WTC11 (cell line): ENCODE measurements at regions not wholly inside any gene's neighbourhood (a gene's known extent, or its start where the extent isn't known, plus 50 kb on each side); places are given as distances from the start of the nearest gene placed in this dataset.

Experiments used
- ATAC-seq: fragments of 200-7000 bp; cut with Tn5 transposase; 2 replicates; pipeline ENCODE4 v1.10.0; 2021; ENCODE audit warnings: mild to moderate bottlenecking, moderate library complexity
- CTCF ChIA-PET: fragments of 300-600 bp; sonication (Branson Sonifier 250); formaldehyde crosslinking; loops from one replicate; lab custom pipeline; 2021; ENCODE audit warnings: antibody characterized with exemption; lab: Charles Lee
- POLR2A ChIA-PET: fragments of 350-600 bp; sonication (Branson Sonifier 250); formaldehyde crosslinking; loops from one replicate; lab custom pipeline; 2021; ENCODE audit warnings: antibody characterized with exemption; lab: Charles Lee
- DNase-seq: peaks from one replicate; pipeline ENCODE4 v3.0.0; 2021; ENCODE audit warnings: low spot score
- H3K27ac Mint-ChIP-seq: 2 replicates; pipeline ENCODE4 v1.8.0; 2021; ENCODE audit warnings: mixed read lengths
- H3K27me3 Mint-ChIP-seq: 2 replicates; pipeline ENCODE4 v1.8.0; 2021; ENCODE audit warnings: low read depth, mild to moderate bottlenecking, moderate library complexity, mixed read lengths
- H3K36me3 Mint-ChIP-seq: 2 replicates; pipeline ENCODE4 v1.8.0; 2021; ENCODE audit warnings: mixed read lengths
- H3K4me1 Mint-ChIP-seq: 2 replicates; pipeline ENCODE4 v1.8.0; 2022; ENCODE audit warnings: mixed read lengths
- H3K4me3 Mint-ChIP-seq: 2 replicates; pipeline ENCODE4 v1.8.0; 2021; ENCODE audit warnings: mild to moderate bottlenecking, moderate library complexity, mixed read lengths
- H3K9me3 Mint-ChIP-seq: 2 replicates; pipeline ENCODE4 v1.8.0; 2021; ENCODE audit warnings: mixed read lengths
- ATF6 ChIP-seq: sonication (generic); formaldehyde crosslinking; IDR thresholded peaks from 2 replicates; pipeline ENCODE4 v1.8.1; 2023; ENCODE audit warnings: mild to moderate bottlenecking, missing genetic modification reagents
- ELF4 ChIP-seq: sonication (generic); formaldehyde crosslinking; IDR thresholded peaks from 2 replicates; pipeline ENCODE4 v1.8.1; 2022; ENCODE audit warnings: low read depth, mild to moderate bottlenecking, moderate library complexity, missing genetic modification reagents
- EMX1 ChIP-seq: fragments of 250-450 bp; sonication (Bioruptor Pico); IDR thresholded peaks from 2 replicates; pipeline ENCODE4 v1.8.0; 2021; ENCODE audit warnings: mild to moderate bottlenecking
- ERG ChIP-seq: fragments of 250-450 bp; sonication (Bioruptor Pico); IDR thresholded peaks from 2 replicates; pipeline ENCODE4 v1.8.0; 2021; ENCODE audit warnings: mild to moderate bottlenecking
- GABPB1 ChIP-seq: sonication (generic); formaldehyde crosslinking; IDR thresholded peaks from 2 replicates; pipeline ENCODE4 v1.8.1; 2023; ENCODE audit warnings: mild to moderate bottlenecking, missing genetic modification reagents
- GRHL2 ChIP-seq: fragments of 250-450 bp; sonication (Bioruptor Pico); IDR thresholded peaks from 2 replicates; pipeline ENCODE4 v1.8.0; 2022; ENCODE audit warnings: mild to moderate bottlenecking, moderate library complexity; ENCODE audit not compliant: insufficient replicate concordance, severe bottlenecking
- HMGA2 ChIP-seq: fragments of 250-450 bp; sonication (Bioruptor Pico); IDR thresholded peaks from 2 replicates; pipeline ENCODE4 v1.4.0; 2021; ENCODE audit warnings: mild to moderate bottlenecking, moderate library complexity
- HMGXB4 ChIP-seq: sonication (generic); formaldehyde crosslinking; IDR thresholded peaks from 2 replicates; pipeline ENCODE4 v1.8.1; 2023; ENCODE audit warnings: mild to moderate bottlenecking, moderate library complexity, missing genetic modification reagents
- NFATC4 ChIP-seq: fragments of 250-450 bp; sonication (Bioruptor Pico); IDR thresholded peaks from 2 replicates; pipeline ENCODE4 v1.9.0; 2021; ENCODE audit warnings: mild to moderate bottlenecking
- NFE2L1 ChIP-seq: sonication (generic); formaldehyde crosslinking; IDR thresholded peaks from 2 replicates; pipeline ENCODE4 v1.8.1; 2023; ENCODE audit warnings: missing genetic modification reagents
- PRDM15 ChIP-seq: sonication (generic); formaldehyde crosslinking; IDR thresholded peaks from 2 replicates; pipeline ENCODE4 v1.8.0; 2022; ENCODE audit warnings: missing genetic modification reagents
- PREB ChIP-seq: sonication (generic); formaldehyde crosslinking; IDR thresholded peaks from 2 replicates; pipeline ENCODE4 v1.8.1; 2022; ENCODE audit warnings: mild to moderate bottlenecking, missing genetic modification reagents, moderate library complexity, borderline replicate concordance
- TP53 ChIP-seq: sonication (generic); formaldehyde crosslinking; IDR thresholded peaks from 2 replicates; pipeline ENCODE4 v1.8.1; 2023; ENCODE audit warnings: mild to moderate bottlenecking, missing genetic modification reagents
- ZMAT4 ChIP-seq: fragments of 250-450 bp; sonication (Bioruptor Pico); IDR thresholded peaks from 2 replicates; pipeline ENCODE4 v1.9.0; 2021; ENCODE audit warnings: mild to moderate bottlenecking
- ZNF263 ChIP-seq: sonication (generic); formaldehyde crosslinking; IDR thresholded peaks from 2 replicates; pipeline ENCODE4 v1.8.1; 2022; ENCODE audit warnings: low read depth, mild to moderate bottlenecking, moderate library complexity, missing genetic modification reagents

- ATAC-seq, result peak; percentile 90
- ChIA-PET CTCF (interaction anchor here (1.5 to 2.3 kb wide), 2 partner anchors 31 to 59 kb away, joined by 5 to 6 read pairs; no protein-coding TSS in a partner anchor), POLR2A (no interaction called here)
- Mint-ChIP-seq H3K36me3 (peaks cover 4% of the 10 kb centered on the region; the same call in 1 of the 2 replicates), H3K4me1 (peaks cover 62% of the 10 kb centered on the region), H3K27ac (peak overlapping the region; percentile 57), H3K4me3 (peak overlapping the region; percentile 21; the same call in 1 of the 2 replicates), H3K9me3 (peaks cover 10% of the 10 kb centered on the region), H3K27me3 (peaks cover 15% of the 10 kb centered on the region)
- TF ChIP-seq PRDM15 (CRISPR knock-in tag) (no peak), GRHL2 (no peak), HMGXB4 (no peak), ATF6 (CRISPR knock-in tag) (no peak), ELF4 (CRISPR knock-in tag) (no peak), NFATC4 (CRISPR knock-in tag) (no peak)
- DNase-seq, result no peak
These were observed 115.1 kb upstream of the CCL2 start for GRCh38 chr17:34140006-34140405.

- peaks cover 10% of the 10 kb centered on the region for H3K9me3 Mint-ChIP-seq
- CTCF ChIA-PET, result interaction anchor here (1.0 to 2.3 kb wide), 4 partner anchors 14 to 60 kb away, joined by 3 to 6 read pairs (median 4); no protein-coding TSS in a partner anchor
- H3K27me3 Mint-ChIP-seq, result peaks cover 15% of the 10 kb centered on the region
These were observed 113.5 kb upstream of the CCL2 start for GRCh38 chr17:34141590-34141989.

More at GRCh38 chr17:34141590-34141989, 113.5 kb upstream of the CCL2 start:
- TF ChIP-seq HMGA2, result no peak
- TF ChIP-seq ERG (CRISPR knock-in tag), result no peak
- no peak for TF ChIP-seq ZMAT4 (CRISPR knock-in tag)
- TF ChIP-seq GABPB1 (CRISPR knock-in tag), result no peak
- no peak for TF ChIP-seq EMX1 (CRISPR knock-in tag)
- no peak for TF ChIP-seq PREB (CRISPR knock-in tag)
- no peak for TF ChIP-seq TP53
- TF ChIP-seq ZNF263 (CRISPR knock-in tag), result no peak
- TF ChIP-seq NFE2L1 (CRISPR knock-in tag), result no peak
- ATAC-seq (no peak), DNase-seq (no peak)
- Mint-ChIP-seq H3K27ac (no peak overlapping the region), H3K4me1 (peaks cover 52% of the 10 kb centered on the region), H3K36me3 (peaks cover 4% of the 10 kb centered on the region; the same call in 1 of the 2 replicates), H3K4me3 (no peak overlapping the region)
- POLR2A ChIA-PET, result no interaction called here
